GM20000 (cell line): ENCODE measurements at regions not wholly inside any gene's neighbourhood (a gene's known extent, or its start where the extent isn't known, plus 50 kb on each side); places are given as distances from the start of the nearest gene placed in this dataset.

Experiments used
- DNase-seq: peaks from one replicate; pipeline ENCODE4 v3.0.0; 2012; ENCODE audit warnings: low spot score
- TF ChIP-seq, protein P1 (sequence below): IDR thresholded peaks from 2 replicates; pipeline ENCODE4 v1.5.1; 2012; ENCODE audit warnings: mild to moderate bottlenecking, control low read depth; ENCODE audit errors: extremely low read depth, missing control alignments

DNA sequence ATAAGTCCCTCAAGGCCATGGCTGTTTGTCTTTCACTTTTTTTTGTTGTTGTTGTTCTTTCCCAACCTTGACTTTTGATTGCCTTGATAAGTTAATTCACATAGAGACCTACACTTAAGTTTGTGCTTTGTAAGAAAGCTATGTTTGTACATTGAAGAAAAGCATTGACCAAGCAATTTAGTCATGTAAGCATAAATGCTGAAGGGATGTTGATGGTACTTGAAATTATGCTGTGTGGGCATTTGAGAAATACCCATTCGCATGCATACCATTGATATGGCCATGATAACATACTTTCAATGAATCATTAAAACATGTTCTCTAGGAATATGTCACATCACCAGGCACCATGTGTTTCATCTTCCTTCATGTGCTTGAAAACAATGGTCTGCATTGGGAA lies 803.7 kb upstream of the TMEM132C start:
- TF ChIP-seq, protein P1, sequence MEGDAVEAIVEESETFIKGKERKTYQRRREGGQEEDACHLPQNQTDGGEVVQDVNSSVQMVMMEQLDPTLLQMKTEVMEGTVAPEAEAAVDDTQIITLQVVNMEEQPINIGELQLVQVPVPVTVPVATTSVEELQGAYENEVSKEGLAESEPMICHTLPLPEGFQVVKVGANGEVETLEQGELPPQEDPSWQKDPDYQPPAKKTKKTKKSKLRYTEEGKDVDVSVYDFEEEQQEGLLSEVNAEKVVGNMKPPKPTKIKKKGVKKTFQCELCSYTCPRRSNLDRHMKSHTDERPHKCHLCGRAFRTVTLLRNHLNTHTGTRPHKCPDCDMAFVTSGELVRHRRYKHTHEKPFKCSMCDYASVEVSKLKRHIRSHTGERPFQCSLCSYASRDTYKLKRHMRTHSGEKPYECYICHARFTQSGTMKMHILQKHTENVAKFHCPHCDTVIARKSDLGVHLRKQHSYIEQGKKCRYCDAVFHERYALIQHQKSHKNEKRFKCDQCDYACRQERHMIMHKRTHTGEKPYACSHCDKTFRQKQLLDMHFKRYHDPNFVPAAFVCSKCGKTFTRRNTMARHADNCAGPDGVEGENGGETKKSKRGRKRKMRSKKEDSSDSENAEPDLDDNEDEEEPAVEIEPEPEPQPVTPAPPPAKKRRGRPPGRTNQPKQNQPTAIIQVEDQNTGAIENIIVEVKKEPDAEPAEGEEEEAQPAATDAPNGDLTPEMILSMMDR = no peak
- DNase-seq = no peak

DNA sequence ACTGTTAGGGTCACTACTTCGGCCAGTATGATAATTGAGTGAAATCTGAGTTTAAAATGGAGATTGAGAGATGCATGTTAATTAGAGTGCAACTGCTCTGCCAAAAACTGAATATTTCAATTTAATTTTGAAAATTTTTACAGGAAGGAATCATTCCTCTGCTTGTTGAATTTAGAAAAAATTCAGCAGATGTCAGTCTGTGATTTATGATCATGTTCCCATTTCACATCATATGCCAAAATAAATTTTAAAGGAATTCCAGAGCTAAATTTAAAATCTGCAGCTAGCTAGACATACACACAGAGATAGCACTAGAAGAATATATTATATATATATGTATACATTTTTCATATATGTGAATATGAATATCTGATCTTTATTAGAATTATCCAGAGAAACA lies 797.6 kb upstream of the TMEM132C start:
- TF ChIP-seq, protein P1 = no peak
- no peak for DNase-seq

DNA sequence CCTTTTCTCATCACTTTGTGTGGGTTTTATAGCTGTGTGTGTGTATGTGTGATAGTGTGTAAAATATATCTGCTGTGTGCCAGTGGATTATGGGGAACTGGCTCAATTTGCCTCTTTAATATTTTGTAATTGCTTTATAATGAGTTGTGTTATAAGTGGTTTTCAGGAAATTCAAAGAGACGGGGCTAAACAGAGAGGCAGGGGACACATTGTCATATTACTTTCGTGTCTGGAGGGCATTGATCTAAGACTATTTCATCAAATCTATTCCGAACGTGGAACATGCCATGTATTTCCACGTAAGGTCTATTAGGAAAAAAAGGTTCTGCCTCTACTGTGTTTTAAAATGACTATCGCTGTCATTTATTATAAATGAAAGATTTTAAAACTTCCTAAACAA lies 793.2 kb upstream of the TMEM132C start:
- TF ChIP-seq, protein P1 = no peak
- DNase-seq = no peak

DNA sequence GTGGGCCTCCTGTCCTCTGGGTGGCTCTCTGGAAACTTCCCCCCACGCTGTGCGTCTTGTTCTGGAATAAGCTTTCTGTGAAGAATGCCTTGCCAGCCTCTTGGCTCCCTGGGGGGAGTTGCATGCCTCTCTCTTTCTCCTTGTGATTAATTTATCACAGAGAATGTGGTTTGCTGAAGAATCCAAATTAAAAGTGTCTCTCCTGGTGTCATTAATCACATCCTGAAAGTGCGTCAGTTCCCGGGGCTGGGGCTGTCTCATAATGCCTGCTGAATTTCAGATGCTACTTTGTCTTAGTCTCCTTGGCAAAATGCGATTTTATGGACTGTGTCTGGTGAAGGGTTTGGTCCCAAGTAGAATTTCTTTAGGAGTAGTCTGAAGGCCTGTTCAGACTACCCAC lies 787.7 kb upstream of the TMEM132C start:
- no peak for DNase-seq
- TF ChIP-seq, protein P1 = no peak

GRCh38 chr12:127480775-127481314 lies 786.1 kb upstream of the TMEM132C start:
- DNase-seq = no peak
- TF ChIP-seq, protein P1 = no peak

DNA sequence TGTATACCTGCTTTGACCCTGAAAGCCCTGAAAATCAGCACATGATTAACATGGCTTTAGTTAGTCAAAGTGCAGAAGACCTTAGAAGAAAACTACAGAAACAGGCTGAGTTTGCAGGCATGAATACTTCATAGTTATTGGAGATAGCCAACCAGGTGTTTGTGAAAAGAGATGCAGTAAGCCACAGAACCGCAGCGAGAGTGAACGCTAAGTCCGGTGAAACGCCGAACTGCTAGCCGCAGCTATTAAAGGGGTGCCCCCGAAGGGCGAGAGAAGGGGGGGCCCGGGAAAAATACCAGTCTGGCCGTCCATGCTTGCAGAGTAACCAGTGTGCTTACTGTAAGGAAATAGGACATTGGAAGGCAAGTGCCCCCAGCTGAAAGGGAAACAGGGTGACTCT lies 784.0 kb upstream of the TMEM132C start:
- TF ChIP-seq, protein P1 = no peak
- DNase-seq = no peak

DNA sequence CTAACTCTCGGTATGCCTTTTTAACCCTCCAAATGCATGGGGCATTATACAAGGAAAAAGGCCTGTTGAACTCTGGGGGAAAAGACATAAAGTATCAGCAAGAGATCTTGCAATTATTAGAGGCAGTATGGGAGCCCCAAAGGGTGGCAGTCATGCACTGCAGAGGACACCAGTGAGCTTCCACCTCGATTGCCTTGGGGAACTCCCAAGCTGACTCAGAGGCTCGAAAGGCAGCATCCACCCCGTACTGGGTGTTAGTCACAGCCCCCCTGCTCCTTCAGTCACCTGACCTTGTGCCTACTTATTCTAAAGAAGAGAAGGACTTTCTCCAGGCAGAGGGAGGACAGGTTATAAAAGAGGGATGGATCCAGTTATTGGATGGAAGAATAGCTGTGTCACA lies 781.4 kb upstream of the TMEM132C start:
- TF ChIP-seq, protein P1 = no peak
- no peak for DNase-seq
